Mesothelial cell of epicardium (in vitro differentiated cells): ENCODE measurements at regions not wholly inside any gene's neighbourhood (a gene's known extent, or its start where the extent isn't known, plus 50 kb on each side); places are given as distances from the start of the nearest gene placed in this dataset.

Experiments used
- DNase-seq, 2 experiments: peaks; one replicate each; pipeline ENCODE4 v3.0.0; 2021; ENCODE audit warnings: low spot score in 2 of 2; ENCODE audit not compliant: unreplicated experiment in 2 of 2
- H3K27ac Mint-ChIP-seq: 2 replicates; pipeline ENCODE4 v1.8.0; 2021; ENCODE audit warnings: mixed read lengths
- H3K27me3 Mint-ChIP-seq: 2 replicates; pipeline ENCODE4 v1.8.0; 2021; ENCODE audit warnings: low read depth, mixed read lengths
- H3K36me3 Mint-ChIP-seq: 2 replicates; pipeline ENCODE4 v1.8.0; 2021; ENCODE audit warnings: mixed read lengths
- H3K4me1 Mint-ChIP-seq: 2 replicates; pipeline ENCODE4 v1.8.0; 2021; ENCODE audit warnings: mixed read lengths
- H3K4me3 Mint-ChIP-seq: 2 replicates; pipeline ENCODE4 v1.8.0; 2021; ENCODE audit warnings: mild to moderate bottlenecking, moderate library complexity, mixed read lengths
- H3K9me3 Mint-ChIP-seq: 2 replicates; pipeline ENCODE4 v1.8.0; 2021; ENCODE audit warnings: mixed read lengths
- CTCF ChIP-seq: fragments of 200-600 bp; sonication (generic); IDR thresholded peaks from one replicate; pipeline ENCODE4 v1.5.0; 2021; ENCODE audit warnings: antibody characterized with exemption; ENCODE audit not compliant: unreplicated experiment

DNA sequence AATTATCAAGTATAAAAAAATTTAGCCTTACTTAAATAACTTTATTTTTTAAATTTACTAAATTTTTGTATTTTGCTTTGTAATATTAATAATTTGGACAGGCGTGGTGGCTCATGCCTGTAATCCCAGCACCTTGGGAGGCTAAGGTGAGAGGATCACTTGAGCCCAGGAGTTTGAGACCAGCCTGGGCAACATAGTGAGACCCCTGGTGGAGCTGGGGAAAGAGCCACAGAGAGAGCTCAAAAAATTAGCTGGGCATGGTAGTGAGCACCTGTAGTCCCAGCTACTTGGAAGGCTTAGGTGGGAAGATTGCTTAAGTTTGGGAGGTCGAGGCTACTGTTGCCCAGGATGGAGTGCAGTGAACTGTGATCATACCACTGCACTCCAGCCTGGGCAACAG lies 143.5 kb downstream of the B3GNT2 start:
- H3K27ac Mint-ChIP-seq = no peak overlapping the region
- TF ChIP-seq CTCF = no peak
- no peak overlapping the region for H3K4me3 Mint-ChIP-seq
- DNase-seq = no peak
- no peaks in the 10 kb centered on the region for H3K27me3 Mint-ChIP-seq
- H3K36me3 Mint-ChIP-seq = no peaks in the 10 kb centered on the region
- no peaks in the 10 kb centered on the region for H3K9me3 Mint-ChIP-seq
- H3K4me1 Mint-ChIP-seq = peaks cover 27% of the 10 kb centered on the region

DNA sequence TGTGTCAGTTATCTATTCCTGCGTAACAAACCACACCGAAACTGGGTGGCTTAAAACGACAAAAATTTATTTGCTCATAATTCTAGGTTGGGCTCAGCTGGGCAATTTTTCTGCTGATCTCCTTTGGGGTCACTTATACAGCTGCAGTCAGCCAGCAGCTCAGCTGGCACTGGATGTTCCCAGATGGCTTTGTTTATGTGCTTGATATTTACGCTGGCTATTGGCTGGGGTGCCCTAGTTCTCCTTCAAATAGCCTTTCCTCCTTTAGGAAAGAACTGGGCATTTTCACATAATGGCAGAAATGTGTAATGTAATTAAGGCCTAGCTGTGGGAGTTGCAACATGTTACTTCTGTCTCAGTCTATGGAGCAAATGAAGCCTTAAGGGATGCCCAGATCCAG lies 142.2 kb downstream of the B3GNT2 start:
- no peaks in the 10 kb centered on the region for H3K27me3 Mint-ChIP-seq
- TF ChIP-seq CTCF = no peak
- no peak overlapping the region for H3K27ac Mint-ChIP-seq
- no peak overlapping the region for H3K4me3 Mint-ChIP-seq
- H3K9me3 Mint-ChIP-seq = no peaks in the 10 kb centered on the region
- no peak for DNase-seq
- no peaks in the 10 kb centered on the region for H3K36me3 Mint-ChIP-seq
- H3K4me1 Mint-ChIP-seq = peaks cover 36% of the 10 kb centered on the region

GRCh38 chr2:62337403-62337802 lies 141.5 kb downstream of the B3GNT2 start:
- no peak for TF ChIP-seq CTCF
- no peak for DNase-seq
- Mint-ChIP-seq H3K4me3 (no peak overlapping the region), H3K27me3 (no peaks in the 10 kb centered on the region), H3K27ac (no peak overlapping the region), H3K4me1 (peaks cover 43% of the 10 kb centered on the region), H3K36me3 (no peaks in the 10 kb centered on the region), H3K9me3 (no peaks in the 10 kb centered on the region)

- Mint-ChIP-seq H3K4me3 (no peak overlapping the region), H3K27ac (no peak overlapping the region), H3K36me3 (no peaks in the 10 kb centered on the region), H3K27me3 (no peaks in the 10 kb centered on the region), H3K9me3 (no peaks in the 10 kb centered on the region), H3K4me1 (peaks cover 44% of the 10 kb centered on the region)
- TF ChIP-seq CTCF = no peak
- DNase-seq = no peak
Measured at GRCh38 chr2:62335612-62336011, 139.7 kb downstream of the B3GNT2 start.

- peak overlapping the region; percentile 83 for H3K27ac Mint-ChIP-seq
- peaks cover 54% of the 10 kb centered on the region for H3K4me1 Mint-ChIP-seq
- H3K4me3 Mint-ChIP-seq = no peak overlapping the region
- H3K36me3 Mint-ChIP-seq = no peaks in the 10 kb centered on the region
- no peak for DNase-seq
- H3K9me3 Mint-ChIP-seq = peaks cover 5% of the 10 kb centered on the region
- no peaks in the 10 kb centered on the region for H3K27me3 Mint-ChIP-seq
- no peak for TF ChIP-seq CTCF
Measured at GRCh38 chr2:62334440-62335058, 138.6 kb downstream of the B3GNT2 start.

- peaks cover 5% of the 10 kb centered on the region for H3K9me3 Mint-ChIP-seq
- peak overlapping the region; percentile 83 for H3K27ac Mint-ChIP-seq
- DNase-seq = no peak
- TF ChIP-seq CTCF = no peak
- no peaks in the 10 kb centered on the region for H3K36me3 Mint-ChIP-seq
- no peaks in the 10 kb centered on the region for H3K27me3 Mint-ChIP-seq
- peaks cover 59% of the 10 kb centered on the region for H3K4me1 Mint-ChIP-seq
- H3K4me3 Mint-ChIP-seq = no peak overlapping the region
Measured at GRCh38 chr2:62334009-62334408, 138.1 kb downstream of the B3GNT2 start.
